Umbilical cord (tissue), 1 donor: ENCODE measurements at regions not wholly inside any gene's neighbourhood (a gene's known extent, or its start where the extent isn't known, plus 50 kb on each side); places are given as distances from the start of the nearest gene placed in this dataset.
"Not testable (repeated sequence)": the region's sequence is repeated elsewhere in the genome, so short reads cannot be mapped to it uniquely, and the experiment has no call there.

Source experiments
- DNase-seq: peaks from one replicate; pipeline ENCODE4 v3.0.0-alpha.2; 2015; ENCODE audit warnings: low spot score

- DNase-seq = no peak
Measured at GRCh38 chr21:14826630-14827029, 238.2 kb downstream of the NRIP1 start.

- DNase-seq = no peak
Measured at GRCh38 chr21:14825514-14825974, 239.3 kb downstream of the NRIP1 start.

- no peak for DNase-seq
Measured at GRCh38 chr21:14824126-14824525, 240.7 kb downstream of the NRIP1 start.

GRCh38 chr21:14817311-14817710, 247.5 kb downstream of the NRIP1 start:
- DNase-seq = no peak

- no peak for DNase-seq
Measured at GRCh38 chr21:14814991-14815390, 249.8 kb downstream of the NRIP1 start.

GRCh38 chr21:14814282-14814681, 250.5 kb downstream of the NRIP1 start:
- no peak for DNase-seq

- DNase-seq = not testable (repeated sequence)
Measured at GRCh38 chr21:14804170-14804569, 258.1 kb upstream of the SAMSN1 start.

GRCh38 chr21:14797543-14797942, 251.4 kb upstream of the SAMSN1 start:
- no peak for DNase-seq

GRCh38 chr21:14787312-14787711, 241.2 kb upstream of the SAMSN1 start:
- no peak for DNase-seq

- DNase-seq = no peak
Measured at GRCh38 chr21:14785679-14786078, 239.6 kb upstream of the SAMSN1 start.

- DNase-seq = peak; percentile 10
Measured at GRCh38 chr21:14773777-14774345, 227.7 kb upstream of the SAMSN1 start.

GRCh38 chr21:14771593-14771992, 225.5 kb upstream of the SAMSN1 start:
- no peak for DNase-seq

- no peak for DNase-seq
Measured at GRCh38 chr21:14768042-14768441, 221.9 kb upstream of the SAMSN1 start.

- DNase-seq = no peak
Measured at GRCh38 chr21:14767192-14767852, 221.2 kb upstream of the SAMSN1 start.

- no peak for DNase-seq
Measured at GRCh38 chr21:14766241-14766640, 220.1 kb upstream of the SAMSN1 start.

- DNase-seq = no peak
Measured at GRCh38 chr21:14763695-14764064, 217.6 kb upstream of the SAMSN1 start.

GRCh38 chr21:14762734-14763694, 216.9 kb upstream of the SAMSN1 start:
- peak; percentile 37 for DNase-seq

GRCh38 chr21:14762327-14762726, 216.2 kb upstream of the SAMSN1 start:
- no peak for DNase-seq

- DNase-seq = no peak
Measured at GRCh38 chr21:14759285-14759684, 213.2 kb upstream of the SAMSN1 start.

GRCh38 chr21:14758849-14759248, 212.7 kb upstream of the SAMSN1 start:
- DNase-seq = no peak

GRCh38 chr21:14757533-14758327, 211.6 kb upstream of the SAMSN1 start:
- DNase-seq = no peak

- no peak for DNase-seq
Measured at GRCh38 chr21:14755086-14755485, 209.0 kb upstream of the SAMSN1 start.
